SK-N-SH (cell line): ENCODE measurements at regions not wholly inside any gene's neighbourhood (a gene's known extent, or its start where the extent isn't known, plus 50 kb on each side); places are given as distances from the start of the nearest gene placed in this dataset.

Experiments
- CTCF ChIP-seq: fragments of 200-600 bp; sonication (generic); IDR thresholded peaks from 2 replicates; pipeline ENCODE4 v1.6.1; 2017; ENCODE audit warnings: antibody characterized with exemption, mild to moderate bottlenecking, moderate library complexity
- GABPA ChIP-seq: IDR thresholded peaks from 2 replicates; pipeline ENCODE4 v1.4.0; 2012; ENCODE audit warnings: low read depth, mild to moderate bottlenecking
- MAX ChIP-seq: IDR thresholded peaks from 2 replicates; pipeline ENCODE4 v1.4.0; 2012; ENCODE audit warnings: low read depth
- NRF1 ChIP-seq: IDR thresholded peaks from 2 replicates; pipeline ENCODE4 v1.6.1; 2012; ENCODE audit warnings: low read depth, mild to moderate bottlenecking, low read length
- REST ChIP-seq: IDR thresholded peaks from 2 replicates; pipeline ENCODE4 v1.6.1; 2012; ENCODE audit warnings: mild to moderate bottlenecking, low read depth, low read length, moderate library complexity
- SIN3A ChIP-seq: IDR thresholded peaks from 2 replicates; pipeline ENCODE4 v1.6.1; 2012; ENCODE audit warnings: low read depth, mild to moderate bottlenecking, low read length, moderate library complexity, borderline replicate concordance
- SMC3 ChIP-seq: IDR thresholded peaks from 2 replicates; pipeline ENCODE4 v1.6.1; 2012; ENCODE audit warnings: low read depth, low read length, improper control_type of control experiment
- USF2 ChIP-seq: fragments of 150-350 bp; IDR thresholded peaks from 2 replicates; pipeline ENCODE4 v1.6.1; 2017; ENCODE audit warnings: antibody characterized with exemption, low read length, low read depth, borderline replicate concordance

- no peak for TF ChIP-seq MAX
- no peak for TF ChIP-seq REST
- TF ChIP-seq CTCF, result no peak
- no peak for TF ChIP-seq USF2
- TF ChIP-seq NRF1, result no peak
- no peak for TF ChIP-seq SIN3A
- no peak for TF ChIP-seq GABPA
- TF ChIP-seq SMC3, result no peak
Measured at GRCh38 chrX:9298221-9298620, 166.6 kb upstream of the TBL1X start.
